H1 (cell line): ENCODE measurements at regions not wholly inside any gene's neighbourhood (a gene's known extent, or its start where the extent isn't known, plus 50 kb on each side); places are given as distances from the start of the nearest gene placed in this dataset.

ENCODE experiments used
- CTCF ChIA-PET: fragments of 300-600 bp; sonication (Branson Sonifier 250); formaldehyde crosslinking; loops from one replicate; lab custom pipeline; 2021; ENCODE audit not compliant: partially characterized antibody; lab: Charles Lee
- POLR2A ChIA-PET: fragments of 300-600 bp; sonication (Branson Sonifier 250); formaldehyde crosslinking; loops from one replicate; lab custom pipeline; 2021; ENCODE audit warnings: inconsistent platforms; ENCODE audit not compliant: partially characterized antibody; lab: Charles Lee
- DNase-seq, 2 experiments: peaks; one replicate each; pipeline versions ENCODE4 v3.0.0 to v3.0.0-alpha.2; 2010 to 2022; ENCODE audit warnings: low spot score in 2 of 2, low read depth in 1 of 2, mixed read lengths in 1 of 2
- FAIRE-seq: peaks from 2 replicates; lab custom pipeline; 2011; peaks lifted over from hg19 to GRCh38; lab: Jason Lieb, UNC
- H2AFZ ChIP-seq: 2 replicates; pipeline ENCODE4 v1.8.1; 2012; ENCODE audit warnings: low read length, inconsistent platforms
- H2AK5ac ChIP-seq: 2 replicates; pipeline ENCODE4 v1.6.1; 2013; ENCODE audit warnings: low read depth, low read length
- H2BK120ac ChIP-seq: replicated peaks from 2 replicates; pipeline ENCODE3; 2013; ENCODE audit warnings: low read depth, low read length, inconsistent platforms
- H2BK12ac ChIP-seq: 2 replicates; pipeline ENCODE4 v1.6.1; 2013; ENCODE audit warnings: low read depth, low read length
- H2BK15ac ChIP-seq: 2 replicates; pipeline ENCODE4 v1.6.1; 2013; ENCODE audit warnings: low read length
- H2BK20ac ChIP-seq: 2 replicates; pipeline ENCODE4 v1.6.1; 2013; ENCODE audit warnings: low read length
- H2BK5ac ChIP-seq: 2 replicates; pipeline ENCODE4 v1.6.1; 2013; ENCODE audit warnings: low read depth, low read length
- H3K14ac ChIP-seq: 2 replicates; pipeline ENCODE4 v1.6.1; 2013; ENCODE audit warnings: inconsistent platforms; ENCODE audit not compliant: insufficient read length
- H3K18ac ChIP-seq: 2 replicates; pipeline ENCODE4 v1.6.1; 2013; ENCODE audit warnings: low read length; ENCODE audit errors: extremely low read depth
- H3K23ac ChIP-seq: 2 replicates; pipeline ENCODE4 v1.6.1; 2013; ENCODE audit warnings: inconsistent platforms; ENCODE audit not compliant: insufficient read length
- H3K23me2 ChIP-seq: 2 replicates; pipeline ENCODE4 v1.6.1; 2013; ENCODE audit warnings: low read depth, low read length
- H3K27ac ChIP-seq: 2 replicates; pipeline ENCODE4 v1.6.1; 2011; ENCODE audit warnings: low read depth, low read length, inconsistent platforms
- H3K27me3 ChIP-seq, 4 experiments: replicated peaks in 1 of 4; 1 replicate in 1 of 4; 2 replicates in 3 of 4; pipeline versions ENCODE4 v1.6.1 to v1.8.1; 2011 to 2013; ENCODE audit warnings: low read length in 3 of 4, mild to moderate bottlenecking in 3 of 4, inconsistent platforms in 2 of 4, mixed read lengths in 2 of 4, moderate library complexity in 1 of 4; ENCODE audit not compliant: control insufficient read depth in 3 of 4, insufficient read depth in 3 of 4; ENCODE audit errors: extremely low read depth in 1 of 4
- H3K36me3 ChIP-seq, 4 experiments: 2 replicates each; pipeline versions ENCODE4 v1.6.1 to v1.8.1; 2011 to 2013; ENCODE audit warnings: mild to moderate bottlenecking in 4 of 4, low read length in 3 of 4, moderate library complexity in 2 of 4, control low read depth in 1 of 4, inconsistent platforms in 1 of 4; ENCODE audit not compliant: insufficient read depth in 4 of 4, control insufficient read depth in 2 of 4
- H3K4ac ChIP-seq: replicated peaks from 2 replicates; pipeline ENCODE3; 2013; ENCODE audit warnings: low read length, low read depth, mixed read lengths, inconsistent platforms; ENCODE audit not compliant: insufficient read length
- H3K4me1 ChIP-seq, 4 experiments: replicated peaks in 1 of 4; 1 replicate in 1 of 4; 2 replicates in 3 of 4; pipeline versions ENCODE4 v1.6.1 to v1.8.1; 2011 to 2013; ENCODE audit warnings: low read length in 3 of 4, inconsistent platforms in 2 of 4, mixed read lengths in 1 of 4; ENCODE audit not compliant: insufficient read depth in 4 of 4, control insufficient read depth in 3 of 4
- H3K4me2 ChIP-seq, 2 experiments: 2 replicates each; pipeline versions ENCODE4 v1.6.1 to v1.8.1; 2011 to 2013; ENCODE audit warnings: low read depth in 2 of 2, low read length in 2 of 2, control low read depth in 1 of 2, inconsistent platforms in 1 of 2, mild to moderate bottlenecking in 1 of 2; ENCODE audit not compliant: insufficient read depth in 1 of 2
- H3K4me3 ChIP-seq, 4 experiments: fragments of 200-600, 300-600 bp in 1 of 4; sonication (generic), shearing (Covaris generic), sonication (Bioruptor Twin) in 1 of 4; 2 replicates each; pipeline versions ENCODE4 v1.5.1 to v1.8.1; 2011 to 2016; ENCODE audit warnings: low read length in 4 of 4, low read depth in 3 of 4, control low read depth in 2 of 4, inconsistent platforms in 2 of 4, mild to moderate bottlenecking in 2 of 4, mixed read lengths in 1 of 4, moderate library complexity in 1 of 4; ENCODE audit not compliant: insufficient read depth in 2 of 4; ENCODE audit errors: extremely low read depth in 1 of 4
- H3K56ac ChIP-seq: replicated peaks from 2 replicates; pipeline ENCODE3; 2013; ENCODE audit warnings: low read depth, mild to moderate bottlenecking, mixed read lengths, low read length, inconsistent platforms; ENCODE audit not compliant: insufficient read length
- H3K79me1 ChIP-seq: 2 replicates; pipeline ENCODE4 v1.6.1; 2013; ENCODE audit warnings: low read depth, low read length, control low read depth
- H3K79me2 ChIP-seq, 2 experiments: 2 replicates each; pipeline versions ENCODE4 v1.6.1 to v1.8.1; 2012 to 2013; ENCODE audit warnings: low read length in 2 of 2, mild to moderate bottlenecking in 2 of 2, inconsistent platforms in 1 of 2; ENCODE audit not compliant: insufficient read depth in 2 of 2, control insufficient read depth in 1 of 2
- H3K9ac ChIP-seq, 4 experiments: replicated peaks in 1 of 4; 1 replicate in 1 of 4; 2 replicates in 3 of 4; pipeline versions ENCODE4 v1.6.1 to v1.8.1; 2011 to 2013; ENCODE audit warnings: low read depth in 3 of 4, low read length in 3 of 4, control low read depth in 2 of 4, mild to moderate bottlenecking in 2 of 4, moderate library complexity in 2 of 4, inconsistent platforms in 1 of 4; ENCODE audit errors: extremely low read depth in 1 of 4
- H3K9me3 ChIP-seq, 2 experiments: 2 replicates each; pipeline versions ENCODE4 v1.6.1 to v1.8.1; 2012 to 2013; ENCODE audit warnings: mild to moderate bottlenecking in 2 of 2, moderate library complexity in 2 of 2, control low read depth in 1 of 2, inconsistent platforms in 1 of 2, low read depth in 1 of 2, low read length in 1 of 2, mixed read lengths in 1 of 2; ENCODE audit not compliant: insufficient read depth in 2 of 2
- H4K20me1 ChIP-seq, 2 experiments: replicated peaks in 1 of 2; 2 replicates each; pipeline versions ENCODE3 to v1.8.1; 2011 to 2013; ENCODE audit warnings: inconsistent platforms in 2 of 2, low read length in 2 of 2, mild to moderate bottlenecking in 1 of 2; ENCODE audit not compliant: insufficient read depth in 2 of 2, control insufficient read depth in 1 of 2
- H4K5ac ChIP-seq: 2 replicates; pipeline ENCODE4 v1.6.1; 2013; ENCODE audit warnings: low read length, low read depth, mixed read lengths, inconsistent platforms; ENCODE audit not compliant: insufficient read length
- H4K8ac ChIP-seq: 2 replicates; pipeline ENCODE4 v1.8.0; 2013; ENCODE audit warnings: mild to moderate bottlenecking, moderate library complexity, low read length, inconsistent platforms; ENCODE audit not compliant: insufficient read depth; ENCODE audit errors: extremely low read depth
- H4K91ac ChIP-seq: replicated peaks from 2 replicates; pipeline ENCODE3; 2013; ENCODE audit warnings: low read length, mixed read lengths, inconsistent platforms; ENCODE audit not compliant: insufficient read length
- ASH2L ChIP-seq: fragments of 200-600, 300-600 bp; sonication (generic); IDR thresholded peaks from one replicate; pipeline ENCODE4 v1.7.1; 2017; ENCODE audit warnings: low read length
- WGBS, 2 experiments: shearing (Covaris generic) in 1 of 2; methylation state at CpG; one replicate each; pipeline versions ENCODE4 v1.1.6 to v1.1.7; 2013 to 2015; ENCODE audit warnings: low lambda C conversion rate in 2 of 2, mixed read lengths in 2 of 2, inconsistent platforms in 1 of 2, low coverage in 1 of 2, missing lambda C conversion rate in 1 of 2; ENCODE audit not compliant: insufficient replicate concordance in 2 of 2, insufficient coverage in 1 of 2, insufficient read length in 1 of 2; ENCODE audit errors: extremely low coverage in 1 of 2, missing lambda C conversion rate in 1 of 2; 5-methylcytosine and 5-hydroxymethylcytosine counted together

- H2AFZ ChIP-seq = no peak overlapping the region
- H3K18ac ChIP-seq = no peak overlapping the region
- DNase-seq (no peak), FAIRE-seq (no peak)
- H2BK12ac ChIP-seq = no peak overlapping the region
- H3K79me2 ChIP-seq = no peaks in the 10 kb centered on the region
- no peak overlapping the region for H3K56ac ChIP-seq
- no peaks in the 10 kb centered on the region for H3K23me2 ChIP-seq
- no peak overlapping the region for H3K4ac ChIP-seq
- no peak overlapping the region for H4K8ac ChIP-seq
- ChIA-PET POLR2A (no interaction called here), CTCF (interaction anchor here (0.6 to 1.9 kb wide), 4 partner anchors 17 to 568 kb away, joined by 3 to 8 read pairs (median 3); no protein-coding TSS in a partner anchor)
- no peak overlapping the region for H3K9ac ChIP-seq
- H2BK120ac ChIP-seq = no peak overlapping the region
- H3K4me1 ChIP-seq = no peaks in the 10 kb centered on the region
- WGBS, 2 experiments = 98% methylated on average over 3 of the region's 3 CpGs; no CpG with 5 or more reads in 1 of the 2 experiments
- no peaks in the 10 kb centered on the region for H3K27me3 ChIP-seq
- no peak overlapping the region for H3K4me3 ChIP-seq
- no peaks in the 10 kb centered on the region for H3K9me3 ChIP-seq
- H2BK20ac ChIP-seq = no peak overlapping the region
- no peak overlapping the region for H3K14ac ChIP-seq
- H3K4me2 ChIP-seq = no peak overlapping the region
- H4K91ac ChIP-seq = no peak overlapping the region
- no peaks in the 10 kb centered on the region for H3K79me1 ChIP-seq
- no peak overlapping the region for H2BK15ac ChIP-seq
- no peak overlapping the region for H2AK5ac ChIP-seq
- no peak overlapping the region for H3K27ac ChIP-seq
- no peaks in the 10 kb centered on the region for H4K20me1 ChIP-seq
- H4K5ac ChIP-seq = no peak overlapping the region
- no peak overlapping the region for H3K23ac ChIP-seq
- H2BK5ac ChIP-seq = no peak overlapping the region
- no peaks in the 10 kb centered on the region for H3K36me3 ChIP-seq
- TF ChIP-seq ASH2L = no peak
These were observed 191.3 kb downstream of the PPP1R3A start for GRCh38 chr7:113727486-113727885.
